TTC549 (cell line): ENCODE measurements at regions not wholly inside any gene's neighbourhood (a gene's known extent, or its start where the extent isn't known, plus 50 kb on each side); places are given as distances from the start of the nearest gene placed in this dataset.
"Not testable (repeated sequence)": the region's sequence is repeated elsewhere in the genome, so short reads cannot be mapped to it uniquely, and the experiment has no call there.

Source experiments
- FAIRE-seq: peaks from 2 replicates; lab custom pipeline; 2012; peaks lifted over from hg19 to GRCh38; lab: Jason Lieb, UNC

GRCh38 chr3:78427303-78427702 lies 1340.5 kb downstream of the ROBO1 start:
- FAIRE-seq = no peak

- FAIRE-seq = no peak
These were observed 1337.1 kb downstream of the ROBO1 start for GRCh38 chr3:78430741-78431140.

- no peak for FAIRE-seq
These were observed 1333.0 kb downstream of the ROBO1 start for GRCh38 chr3:78434801-78435200.

GRCh38 chr3:78455166-78455565 lies 1312.6 kb downstream of the ROBO1 start:
- FAIRE-seq = no peak

- FAIRE-seq = no peak
These were observed 1311.9 kb downstream of the ROBO1 start for GRCh38 chr3:78455712-78456433.

GRCh38 chr3:78459796-78460195 lies 1308.0 kb downstream of the ROBO1 start:
- FAIRE-seq = no peak

- no peak for FAIRE-seq
These were observed 1305.8 kb downstream of the ROBO1 start for GRCh38 chr3:78462021-78462420.

- no peak for FAIRE-seq
These were observed 1291.7 kb downstream of the ROBO1 start for GRCh38 chr3:78476076-78476475.

GRCh38 chr3:78481050-78481449 lies 1286.7 kb downstream of the ROBO1 start:
- no peak for FAIRE-seq

GRCh38 chr3:78483090-78483489 lies 1284.7 kb downstream of the ROBO1 start:
- FAIRE-seq = no peak

- FAIRE-seq = no peak
These were observed 1272.9 kb downstream of the ROBO1 start for GRCh38 chr3:78494851-78495250.

- FAIRE-seq = no peak
These were observed 1272.5 kb downstream of the ROBO1 start for GRCh38 chr3:78495301-78495700.

GRCh38 chr3:78496501-78496900 lies 1271.3 kb downstream of the ROBO1 start:
- FAIRE-seq = no peak

GRCh38 chr3:78497021-78497420 lies 1270.8 kb downstream of the ROBO1 start:
- FAIRE-seq = no peak

- no peak for FAIRE-seq
These were observed 1270.0 kb downstream of the ROBO1 start for GRCh38 chr3:78497767-78498166.

- no peak for FAIRE-seq
These were observed 1261.7 kb downstream of the ROBO1 start for GRCh38 chr3:78506061-78506460.

- FAIRE-seq = no peak
These were observed 1261.1 kb downstream of the ROBO1 start for GRCh38 chr3:78506581-78507195.

GRCh38 chr3:78507196-78507984 lies 1260.4 kb downstream of the ROBO1 start:
- no peak for FAIRE-seq

GRCh38 chr3:78511840-78512239 lies 1256.0 kb downstream of the ROBO1 start:
- FAIRE-seq = no peak

- FAIRE-seq = not testable (repeated sequence)
These were observed 1255.0 kb downstream of the ROBO1 start for GRCh38 chr3:78512786-78513185.

GRCh38 chr3:78516437-78516836 lies 1251.4 kb downstream of the ROBO1 start:
- no peak for FAIRE-seq

- no peak for FAIRE-seq
These were observed 1250.9 kb downstream of the ROBO1 start for GRCh38 chr3:78516937-78517336.

- no peak for FAIRE-seq
These were observed 1249.8 kb downstream of the ROBO1 start for GRCh38 chr3:78517965-78518364.
